RWPE2 (cell line): ENCODE measurements at regions not wholly inside any gene's neighbourhood (a gene's known extent, or its start where the extent isn't known, plus 50 kb on each side); places are given as distances from the start of the nearest gene placed in this dataset.

Experiments
- ATAC-seq: fragments of 200-7000 bp; cut with Tn5 transposase; 3 replicates; pipeline ENCODE4 v1.9.1; 2021; ENCODE audit warnings: low read depth
- DNase-seq: peaks from one replicate; pipeline ENCODE4 v3.0.0-alpha.2; 2020; ENCODE audit warnings: low spot score
- H3K27ac ChIP-seq: fragments of 450-650 bp; 2 replicates; pipeline ENCODE4 v1.5.1; 2017; ENCODE audit warnings: mild to moderate bottlenecking; ENCODE audit not compliant: poor library complexity, severe bottlenecking
- H3K27me3 ChIP-seq: fragments of 250-450 bp; sonication (Bioruptor Pico); 2 replicates; pipeline ENCODE4 v1.5.1; 2021; ENCODE audit warnings: mild to moderate bottlenecking, moderate library complexity; ENCODE audit not compliant: insufficient read depth, poor library complexity, severe bottlenecking
- H3K36me3 ChIP-seq: fragments of 250-450 bp; sonication (Bioruptor Pico); 2 replicates; pipeline ENCODE4 v1.5.1; 2020; ENCODE audit warnings: low read depth, mild to moderate bottlenecking, moderate library complexity
- H3K4me1 ChIP-seq: fragments of 250-450 bp; sonication (Bioruptor Pico); 2 replicates; pipeline ENCODE4 v1.5.1; 2021; ENCODE audit warnings: mild to moderate bottlenecking, moderate library complexity; ENCODE audit not compliant: insufficient read depth, poor library complexity, severe bottlenecking
- H3K4me3 ChIP-seq: fragments of 250-450 bp; sonication (Bioruptor Pico); 2 replicates; pipeline ENCODE4 v1.5.1; 2021; ENCODE audit warnings: mild to moderate bottlenecking, moderate library complexity; ENCODE audit not compliant: severe bottlenecking
- H3K9me3 ChIP-seq: fragments of 250-450 bp; sonication (Bioruptor Pico); 2 replicates; pipeline ENCODE4 v1.5.1; 2021; ENCODE audit warnings: mild to moderate bottlenecking, moderate library complexity; ENCODE audit not compliant: severe bottlenecking
- CTCF ChIP-seq: fragments of 450-650 bp; IDR thresholded peaks from one replicate; pipeline ENCODE4 v1.5.1; 2017; ENCODE audit warnings: mild to moderate bottlenecking, moderate library complexity; ENCODE audit not compliant: poor library complexity, severe bottlenecking

- ATAC-seq (no peak), DNase-seq (no peak)
- H3K4me3 ChIP-seq = no peak overlapping the region
- H3K4me1 ChIP-seq = no peaks in the 10 kb centered on the region
- H3K36me3 ChIP-seq = no peaks in the 10 kb centered on the region
- no peaks in the 10 kb centered on the region for H3K27me3 ChIP-seq
- no peak for TF ChIP-seq CTCF
- H3K27ac ChIP-seq = no peak overlapping the region
- H3K9me3 ChIP-seq = no peaks in the 10 kb centered on the region
Observed at GRCh38 chrX:6782831-6783230, 247.9 kb upstream of the VCX3A start.

- Histone ChIP-seq H3K4me3 (no peak overlapping the region), H3K27ac (no peak overlapping the region), H3K36me3 (no peaks in the 10 kb centered on the region), H3K9me3 (no peaks in the 10 kb centered on the region), H3K4me1 (no peaks in the 10 kb centered on the region), H3K27me3 (no peaks in the 10 kb centered on the region)
- DNase-seq = no peak
- no peak for TF ChIP-seq CTCF
- ATAC-seq = no peak
Observed at GRCh38 chrX:6778544-6779503, 243.9 kb upstream of the VCX3A start.

- no peak for DNase-seq
- TF ChIP-seq CTCF = no peak
- H3K4me3 ChIP-seq = no peak overlapping the region
- H3K36me3 ChIP-seq = no peaks in the 10 kb centered on the region
- no peak for ATAC-seq
- H3K27ac ChIP-seq = no peak overlapping the region
- no peaks in the 10 kb centered on the region for H3K9me3 ChIP-seq
- H3K27me3 ChIP-seq = no peaks in the 10 kb centered on the region
- no peaks in the 10 kb centered on the region for H3K4me1 ChIP-seq
Observed at GRCh38 chrX:6777238-6778002, 242.5 kb upstream of the VCX3A start.

GRCh38 chrX:6770936-6771335 is 236.0 kb upstream of the VCX3A start:
- Histone ChIP-seq H3K27me3 (no peaks in the 10 kb centered on the region), H3K4me1 (no peaks in the 10 kb centered on the region), H3K9me3 (no peaks in the 10 kb centered on the region), H3K4me3 (no peak overlapping the region), H3K27ac (no peak overlapping the region), H3K36me3 (no peaks in the 10 kb centered on the region)
- no peak for DNase-seq
- ATAC-seq = no peak
- no peak for TF ChIP-seq CTCF
